KG1 (cell line): ENCODE measurements at regions not wholly inside any gene's neighbourhood (a gene's known extent, or its start where the extent isn't known, plus 50 kb on each side); places are given as distances from the start of the nearest gene placed in this dataset.

ENCODE experiments used
- DNase-seq: peaks from one replicate; lab custom pipeline; 2025; lab: John Stamatoyannopoulos, UW

GRCh38 chr18:1564793-1565192 is 660.1 kb downstream of the ADCYAP1 start:
- no peak for DNase-seq

GRCh38 chr18:1571206-1571605 is 666.5 kb downstream of the ADCYAP1 start:
- DNase-seq: no peak

DNA sequence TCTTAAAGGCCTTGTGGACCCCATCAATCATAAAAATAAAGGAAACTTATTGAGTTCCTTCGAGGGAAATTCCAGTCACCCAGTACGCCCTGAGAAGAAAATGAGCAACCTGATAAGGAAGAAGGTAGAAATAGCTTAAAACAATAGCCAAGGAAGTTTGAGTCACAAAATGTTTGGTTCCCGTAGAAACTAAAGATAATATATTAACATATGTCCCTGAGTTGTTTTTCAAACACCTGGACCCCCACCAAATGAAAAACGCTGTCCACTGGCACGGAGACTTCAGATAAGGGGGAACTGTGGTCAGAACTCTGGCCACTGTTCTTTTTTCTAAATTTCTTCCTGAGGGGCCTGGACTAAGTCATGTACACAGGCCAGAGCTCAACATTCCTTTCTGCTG is 669.1 kb downstream of the ADCYAP1 start:
- no peak for DNase-seq

DNA sequence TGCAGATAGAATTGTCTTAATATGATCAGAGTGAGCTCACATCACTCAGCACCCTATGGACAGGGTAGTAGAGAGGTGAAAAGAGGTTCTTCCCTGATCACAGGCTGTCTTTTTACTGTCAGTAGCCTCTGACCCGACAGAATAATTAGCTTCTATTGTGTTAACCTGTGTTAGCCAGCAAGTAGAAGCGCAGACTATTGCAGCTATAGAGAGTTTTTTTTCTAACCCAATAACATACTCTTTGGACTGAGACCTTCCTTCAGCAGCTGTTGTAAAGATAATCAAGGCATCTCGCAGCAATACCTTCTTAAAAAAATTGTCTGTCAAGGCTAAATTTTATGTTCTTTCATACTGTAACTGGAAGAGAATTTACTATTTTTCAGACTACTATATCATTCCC is 670.4 kb downstream of the ADCYAP1 start:
- DNase-seq: no peak

DNA sequence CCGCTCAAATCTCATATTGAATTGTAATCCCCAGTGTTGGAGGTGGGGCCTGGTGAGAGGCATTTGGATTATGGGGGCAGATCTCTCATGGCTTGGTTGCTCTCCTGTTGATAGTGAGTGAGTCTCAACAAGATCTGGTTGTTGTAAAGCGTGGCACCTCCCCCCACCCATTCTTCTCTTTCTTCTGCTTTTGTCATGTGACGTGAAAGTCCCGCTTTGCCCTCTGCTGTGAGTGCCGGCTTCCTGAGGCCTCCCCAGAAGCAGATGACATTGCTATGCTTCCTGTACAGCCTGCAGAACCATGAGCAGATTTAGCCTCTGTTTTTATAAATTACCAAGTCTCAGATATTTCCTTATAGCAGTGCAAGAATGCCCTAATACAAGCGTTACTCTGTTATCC is 673.8 kb downstream of the ADCYAP1 start:
- peak; percentile 51 for DNase-seq

DNA sequence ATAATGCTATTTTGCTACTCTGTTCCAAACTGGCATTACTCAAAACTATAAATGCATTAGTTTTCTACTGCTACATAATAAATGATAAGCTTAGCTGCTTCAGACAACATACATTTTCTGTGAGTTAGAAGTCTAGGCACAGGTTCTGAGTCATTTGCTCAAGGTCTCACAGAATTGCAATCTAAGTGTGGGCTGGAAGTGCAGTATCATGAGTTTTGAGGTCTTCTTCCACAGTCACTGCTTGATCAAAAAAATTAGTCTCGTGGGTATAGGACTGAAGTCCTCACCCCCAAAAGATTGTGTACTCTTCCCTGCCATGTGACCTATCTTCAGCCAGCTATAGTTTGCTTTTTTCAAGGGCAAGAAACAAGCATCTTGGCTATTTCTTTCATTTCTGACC is 676.9 kb downstream of the ADCYAP1 start:
- DNase-seq: no peak

GRCh38 chr18:1585881-1586488 is 681.3 kb downstream of the ADCYAP1 start:
- peak; percentile 16 for DNase-seq

GRCh38 chr18:1593091-1593490 is 688.4 kb downstream of the ADCYAP1 start:
- DNase-seq: no peak

- DNase-seq: no peak
These were observed 690.5 kb downstream of the ADCYAP1 start for GRCh38 chr18:1595195-1595594.

DNA sequence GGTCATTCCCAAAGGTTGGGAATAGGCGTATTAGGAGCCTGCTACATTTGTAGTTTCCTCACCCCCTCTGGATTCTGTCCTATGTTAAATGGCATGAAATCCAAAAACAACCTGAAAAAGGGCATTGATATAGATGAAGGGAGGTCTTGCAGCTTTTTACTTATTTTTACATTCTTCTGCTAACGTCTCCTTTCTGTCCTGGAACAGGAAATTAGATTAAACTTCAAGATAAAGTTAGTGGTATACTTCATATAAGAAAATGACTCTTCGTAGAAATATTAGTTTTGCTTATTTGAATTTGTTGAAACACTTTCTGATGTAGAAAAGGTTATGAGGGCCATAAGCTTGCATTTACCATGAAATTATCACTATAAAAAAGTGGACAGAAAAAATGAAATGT is 694.5 kb downstream of the ADCYAP1 start:
- no peak for DNase-seq

DNA sequence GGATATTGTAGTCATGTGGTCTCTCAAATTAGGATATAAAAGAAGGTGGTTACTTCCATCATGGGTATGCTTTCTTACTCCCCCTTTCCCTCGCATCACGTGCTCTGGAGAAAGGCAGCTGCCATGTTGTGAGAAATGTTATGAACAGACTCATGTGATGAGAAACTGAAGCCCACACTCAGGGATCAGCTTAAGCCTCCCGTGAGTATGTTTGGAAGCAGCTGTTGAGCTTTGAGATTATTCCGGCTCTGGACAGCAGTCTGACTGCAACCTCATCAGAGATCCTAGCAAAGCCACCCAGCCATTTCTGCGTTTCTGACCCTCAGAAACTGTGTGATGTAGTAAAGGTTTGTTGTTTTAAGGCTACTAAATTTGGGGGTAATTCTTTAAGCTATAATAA is 700.1 kb downstream of the ADCYAP1 start:
- DNase-seq: no peak

DNA sequence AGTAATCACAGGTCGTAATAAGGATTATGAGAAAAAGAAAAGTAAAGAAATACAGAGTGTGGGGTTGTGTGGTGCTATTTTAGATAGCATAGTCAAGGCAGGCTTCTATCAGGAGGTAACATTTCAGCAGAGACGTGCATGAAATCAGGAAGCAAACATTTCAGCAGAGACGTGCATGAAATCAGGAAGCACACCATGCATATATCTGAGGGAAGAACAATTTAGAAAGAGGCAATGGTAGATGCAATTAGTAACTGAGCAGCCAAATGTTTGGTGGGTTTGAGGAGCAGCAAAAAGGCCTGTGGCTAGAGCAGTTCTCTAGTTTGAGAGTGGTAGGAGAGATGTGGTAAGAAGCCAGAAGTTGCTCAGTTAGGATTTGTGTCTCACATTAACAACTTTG is 713.7 kb downstream of the ADCYAP1 start:
- no peak for DNase-seq

DNA sequence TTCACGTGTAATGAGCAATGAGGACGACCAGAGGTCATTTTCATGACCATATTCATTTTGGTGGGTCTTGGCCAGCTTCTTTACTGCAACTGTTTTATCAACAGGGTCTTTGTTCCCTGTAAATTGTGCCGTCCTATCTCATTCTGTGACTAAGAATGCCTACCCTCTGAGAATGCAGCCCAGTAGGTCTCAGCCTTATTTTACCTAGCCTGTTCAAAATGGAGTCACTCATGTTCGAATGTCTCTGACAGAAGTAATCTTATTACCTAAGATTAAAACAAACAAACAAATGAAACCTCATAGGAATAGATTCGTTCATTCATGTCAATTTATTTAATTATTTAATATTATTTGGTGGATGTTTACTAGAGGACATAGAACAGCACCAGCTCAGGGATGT is 714.8 kb downstream of the ADCYAP1 start:
- no peak for DNase-seq

DNA sequence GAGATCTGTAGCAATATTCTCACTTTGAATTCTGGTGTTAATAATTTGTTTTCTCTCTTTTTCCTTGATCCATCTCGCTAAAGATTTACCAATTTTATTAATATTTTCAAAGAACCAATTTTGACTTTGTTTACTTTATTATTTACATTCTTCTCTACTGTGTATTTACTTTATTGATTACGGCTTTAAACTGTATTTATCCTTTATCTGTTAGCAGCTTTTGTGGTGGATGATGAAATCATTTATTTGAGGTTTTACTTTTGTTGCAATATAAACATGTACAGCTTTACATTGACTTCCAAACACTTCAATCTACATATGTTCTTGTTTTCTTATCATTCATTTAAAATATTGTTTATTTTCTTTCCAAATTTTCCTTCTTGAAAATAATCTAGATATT is 719.9 kb downstream of the ADCYAP1 start:
- DNase-seq: no peak

DNA sequence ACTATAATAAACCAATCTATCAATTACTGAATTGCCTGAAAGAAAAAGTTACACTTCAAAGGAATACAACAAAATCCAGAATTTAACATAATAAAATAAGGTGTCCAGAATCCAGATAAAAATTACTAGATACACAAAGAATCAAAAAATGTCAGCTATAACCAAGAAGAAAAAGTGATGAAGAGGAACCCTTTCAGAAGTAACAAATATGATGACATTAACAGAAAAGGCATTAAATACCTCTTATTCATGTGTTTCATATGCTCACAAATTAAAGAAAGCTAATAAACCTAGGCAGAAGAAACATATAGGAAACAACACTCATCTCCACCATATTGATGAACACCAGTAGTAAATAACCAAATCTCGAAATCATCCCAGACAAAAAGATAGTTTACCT is 722.8 kb downstream of the ADCYAP1 start:
- DNase-seq: no peak

DNA sequence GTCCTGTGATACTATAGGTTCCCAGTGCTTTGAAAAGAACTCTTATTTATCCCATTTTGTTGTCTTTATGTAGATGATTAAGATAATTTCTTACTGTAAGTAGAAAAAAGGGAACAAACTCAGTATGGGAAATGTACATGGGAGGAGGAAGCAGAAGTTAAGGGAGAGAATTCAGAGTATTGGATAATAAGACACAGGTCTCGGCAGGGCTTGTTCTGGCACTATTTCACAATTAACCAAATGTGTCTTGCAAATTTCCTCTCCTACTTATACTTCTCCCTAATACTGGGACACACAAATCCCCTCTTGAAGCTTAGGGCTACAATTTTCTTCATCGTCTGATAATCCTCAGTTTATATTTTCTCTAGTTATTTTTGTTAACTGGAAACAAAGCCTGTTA is 744.0 kb downstream of the ADCYAP1 start:
- DNase-seq: no peak

- no peak for DNase-seq
These were observed 747.3 kb downstream of the ADCYAP1 start for GRCh38 chr18:1652018-1652417.

GRCh38 chr18:1653873-1654272 is 749.2 kb downstream of the ADCYAP1 start:
- DNase-seq: no peak

- no peak for DNase-seq
These were observed 753.2 kb downstream of the ADCYAP1 start for GRCh38 chr18:1657876-1658275.

DNA sequence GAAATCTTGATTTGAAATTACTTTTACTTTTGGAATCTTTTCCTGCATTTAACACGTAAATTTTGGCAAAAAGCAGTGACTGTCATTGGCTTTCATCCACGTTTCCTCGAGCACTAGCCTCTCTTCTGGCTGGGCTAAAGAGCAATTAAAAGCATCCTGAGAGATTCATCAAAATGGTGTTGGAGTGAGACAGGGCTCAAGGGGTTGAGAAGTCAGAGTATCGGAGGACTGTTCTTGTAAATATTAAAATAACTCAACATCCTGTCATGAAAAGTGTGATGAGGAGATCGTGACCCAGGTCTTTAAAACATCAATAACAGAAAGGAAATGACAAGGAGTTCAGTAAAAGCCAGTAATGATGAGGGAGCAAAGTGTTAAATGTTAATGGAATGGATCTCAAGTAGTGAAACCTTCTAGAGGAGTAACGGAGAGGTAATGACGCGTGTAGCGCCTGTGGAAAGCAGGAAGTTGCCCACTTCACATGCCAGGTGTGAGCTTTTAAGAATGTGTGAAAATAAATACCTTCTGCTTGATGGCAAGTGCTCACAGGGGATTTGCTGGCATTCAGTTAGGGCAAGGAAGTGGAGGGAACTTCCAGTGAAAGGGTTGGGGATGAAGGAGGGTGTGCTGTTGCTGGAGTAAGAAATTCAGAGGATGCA is 754.4 kb downstream of the ADCYAP1 start:
- DNase-seq: no peak

GRCh38 chr18:1663879-1664705 is 759.4 kb downstream of the ADCYAP1 start:
- DNase-seq: peak; percentile 44

DNA sequence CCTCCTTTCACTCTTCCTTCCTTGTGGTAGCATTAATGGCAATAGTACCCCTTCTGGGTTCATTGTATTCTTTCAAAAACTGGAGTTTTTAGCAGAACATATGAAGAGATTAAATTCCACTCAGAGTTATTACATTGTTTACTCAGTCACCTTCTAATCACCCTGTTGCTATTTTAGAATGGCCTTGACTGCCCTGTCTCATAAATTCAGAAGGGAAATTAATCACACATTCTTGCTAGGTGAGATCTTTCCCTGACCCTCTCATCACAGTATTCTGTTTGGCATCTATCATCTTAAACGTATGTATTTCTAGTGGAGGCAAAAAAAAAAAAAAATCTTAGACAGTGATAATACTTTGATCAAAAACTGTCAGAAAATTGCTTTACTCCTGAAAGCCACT is 760.4 kb downstream of the ADCYAP1 start:
- DNase-seq: no peak

- no peak for DNase-seq
These were observed 763.6 kb downstream of the ADCYAP1 start for GRCh38 chr18:1668279-1668678.
